OCI-LY7 (cell line): ENCODE measurements at regions not wholly inside any gene's neighbourhood (a gene's known extent, or its start where the extent isn't known, plus 50 kb on each side); places are given as distances from the start of the nearest gene placed in this dataset.

ENCODE experiments used
- BruUV-seq: library from RNA; stranded (reverse); fragments of 400-500 nt; replicated peaks from 2 replicates; lab custom pipeline; 2021; lab: Mats Ljungman, UMichigan
- CTCF ChIA-PET: fragments of 300-600 bp; sonication (Branson Sonifier 250); formaldehyde crosslinking; loops from one replicate; lab custom pipeline; 2022; ENCODE audit warnings: antibody characterized with exemption; ENCODE audit not compliant: unreplicated experiment; lab: Charles Lee
- POLR2A ChIA-PET: fragments of 300-600 bp; sonication (Branson Sonifier 250); formaldehyde crosslinking; loops from one replicate; lab custom pipeline; 2022; ENCODE audit warnings: antibody characterized with exemption; lab: Charles Lee
- DNase-seq: peaks from one replicate; pipeline ENCODE4 v3.0.0-alpha.2; 2015; ENCODE audit warnings: low spot score
- H2AFZ ChIP-seq: fragments of 200-600 bp; sonication (generic), shearing (Covaris generic); 2 replicates; pipeline ENCODE4 v1.6.1; 2014; ENCODE audit warnings: mild to moderate bottlenecking, antibody characterized with exemption, low read length, moderate library complexity
- H3K27ac ChIP-seq: fragments of 200-600 bp; sonication (generic); 2 replicates; pipeline ENCODE4 v1.5.1; 2014; ENCODE audit warnings: mixed run types, low read depth, mild to moderate bottlenecking, moderate library complexity, low read length, inconsistent platforms; ENCODE audit not compliant: poor library complexity, severe bottlenecking
- H3K36me3 ChIP-seq: fragments of 200-600 bp; sonication (generic); 2 replicates; pipeline ENCODE4 v1.6.1; 2014; ENCODE audit warnings: mild to moderate bottlenecking, antibody characterized with exemption, low read length, moderate library complexity, mixed read lengths; ENCODE audit not compliant: insufficient read depth
- H3K4me1 ChIP-seq: fragments of 200-600 bp; sonication (generic); 2 replicates; pipeline ENCODE4 v1.5.1; 2014; ENCODE audit warnings: mild to moderate bottlenecking, low read length; ENCODE audit not compliant: insufficient read depth, poor library complexity, severe bottlenecking
- H3K4me2 ChIP-seq: fragments of 200-600 bp; sonication (generic); 2 replicates; pipeline ENCODE4 v1.6.1; 2014; ENCODE audit warnings: mild to moderate bottlenecking, low read length
- H3K4me3 ChIP-seq: fragments of 200-600 bp; sonication (generic); 2 replicates; pipeline ENCODE4 v1.5.1; 2014; ENCODE audit warnings: mild to moderate bottlenecking, low read depth, low read length; ENCODE audit not compliant: poor library complexity, severe bottlenecking
- H3K79me2 ChIP-seq: fragments of 200-600 bp; sonication (generic); 2 replicates; pipeline ENCODE4 v1.6.1; 2016; ENCODE audit warnings: low read depth, mild to moderate bottlenecking, low read length, moderate library complexity, mixed read lengths; ENCODE audit not compliant: insufficient read depth
- H3K9me2 ChIP-seq: fragments of 200-600 bp; sonication (generic); 2 replicates; pipeline ENCODE4 v1.6.1; 2016; ENCODE audit warnings: mild to moderate bottlenecking, low read length, mixed read lengths; ENCODE audit not compliant: insufficient read depth
- H3K9me3 ChIP-seq: fragments of 200-600 bp; sonication (generic); 2 replicates; pipeline ENCODE4 v1.6.1; 2014; ENCODE audit warnings: mild to moderate bottlenecking, mixed run types, low read length, mixed read lengths
- H4K20me1 ChIP-seq: fragments of 200-600 bp; sonication (generic); 2 replicates; pipeline ENCODE4 v1.6.1; 2014; ENCODE audit warnings: mild to moderate bottlenecking, antibody characterized with exemption, low read length, moderate library complexity, mixed read lengths; ENCODE audit not compliant: insufficient read depth
- CTCF ChIP-seq: fragments of 200-600 bp; sonication (generic); conservative IDR thresholded peaks from 2 replicates; pipeline ENCODE4 v1.5.1; 2014; ENCODE audit warnings: mild to moderate bottlenecking, antibody characterized with exemption, low read length, moderate library complexity, mixed read lengths
- EZH2phosphoT487 ChIP-seq: fragments of 200-600 bp; sonication (generic); IDR thresholded peaks from 2 replicates; pipeline ENCODE4 v1.6.1; 2018; ENCODE audit warnings: low read depth, borderline replicate concordance, mild to moderate bottlenecking, mixed run types, antibody characterized with exemption, low read length, moderate library complexity, mixed read lengths
- intact Hi-C: fragments of 100-400 bp; cut with micrococcal nuclease; formaldehyde crosslinking; loops from one replicate; pipeline ENCODE4 v1.10.0; 2022; ENCODE audit not compliant: unreplicated experiment

DNA sequence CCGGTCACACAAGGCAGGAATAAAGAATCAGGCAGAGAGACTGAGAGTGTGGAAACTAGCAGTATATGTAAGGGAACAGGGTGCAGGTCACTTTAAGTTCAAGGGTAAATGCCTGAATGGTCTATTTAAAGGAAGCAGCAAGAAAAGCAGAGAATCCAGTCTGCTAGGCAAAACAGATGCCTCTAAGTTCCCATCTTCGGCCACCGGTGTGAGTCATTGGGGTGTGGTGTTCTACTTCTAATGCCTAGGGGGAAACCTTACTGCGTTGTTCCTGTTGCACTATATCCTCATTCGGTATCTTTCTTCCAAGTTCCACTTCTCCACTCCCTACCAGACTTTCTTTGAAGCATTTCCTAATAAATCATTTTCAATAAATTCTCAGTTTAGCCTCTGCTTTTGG is 259.9 kb downstream of the HHIPL2 start:
- Histone ChIP-seq H4K20me1 (no peaks in the 10 kb centered on the region), H2AFZ (no peak overlapping the region), H3K79me2 (no peaks in the 10 kb centered on the region), H3K4me3 (no peak overlapping the region), H3K4me2 (no peak overlapping the region), H3K4me1 (no peaks in the 10 kb centered on the region), H3K9me3 (no peaks in the 10 kb centered on the region), H3K36me3 (no peaks in the 10 kb centered on the region), H3K27ac (no peak overlapping the region), H3K9me2 (no peaks in the 10 kb centered on the region)
- ChIA-PET CTCF (no interaction called here), POLR2A (interaction anchor here (0.6 kb wide), 1 partner anchor 37 kb away, joined by 5 read pairs; no protein-coding TSS in a partner anchor)
- intact Hi-C loops: no loop called here
- no TSS peak for BruUV-seq
- TF ChIP-seq EZH2phosphoT487: no peak
- TF ChIP-seq CTCF: no peak
- DNase-seq: no peak

GRCh38 chr1:222286011-222286410 is 261.9 kb downstream of the HHIPL2 start:
- H3K9me2 ChIP-seq: no peaks in the 10 kb centered on the region
- no peak overlapping the region for H2AFZ ChIP-seq
- no peak for DNase-seq
- H3K4me3 ChIP-seq: no peak overlapping the region
- no TSS peak for BruUV-seq
- CTCF ChIA-PET: no interaction called here
- no peak for TF ChIP-seq EZH2phosphoT487
- no peak for TF ChIP-seq CTCF
- H3K4me1 ChIP-seq: no peaks in the 10 kb centered on the region
- intact Hi-C loops: no loop called here
- H3K36me3 ChIP-seq: no peaks in the 10 kb centered on the region
- H4K20me1 ChIP-seq: no peaks in the 10 kb centered on the region
- no peak overlapping the region for H3K27ac ChIP-seq
- POLR2A ChIA-PET: interaction anchor here (1.6 kb wide), 1 partner anchor 29 kb away, joined by 5 read pairs; no protein-coding TSS in a partner anchor
- H3K9me3 ChIP-seq: no peaks in the 10 kb centered on the region
- H3K79me2 ChIP-seq: no peaks in the 10 kb centered on the region
- no peak overlapping the region for H3K4me2 ChIP-seq

GRCh38 chr1:222285526-222285925 is 262.4 kb downstream of the HHIPL2 start:
- H3K36me3 ChIP-seq: no peaks in the 10 kb centered on the region

More at GRCh38 chr1:222285526-222285925, 262.4 kb downstream of the HHIPL2 start:
- intact Hi-C loops: no loop called here
- POLR2A ChIA-PET: interaction anchor here (1.6 kb wide), 1 partner anchor 29 kb away, joined by 5 read pairs; no protein-coding TSS in a partner anchor
- Histone ChIP-seq H3K27ac (no peak overlapping the region), H3K9me3 (no peaks in the 10 kb centered on the region), H3K79me2 (no peaks in the 10 kb centered on the region), H3K9me2 (no peaks in the 10 kb centered on the region), H2AFZ (no peak overlapping the region), H3K4me3 (no peak overlapping the region), H3K4me1 (no peaks in the 10 kb centered on the region), H4K20me1 (no peaks in the 10 kb centered on the region), H3K4me2 (no peak overlapping the region)
- no TSS peak for BruUV-seq
- TF ChIP-seq CTCF: no peak
- TF ChIP-seq EZH2phosphoT487: no peak
- no peak for DNase-seq
- CTCF ChIA-PET: no interaction called here
